ENCODE measurements at regions not wholly inside any gene's neighbourhood (a gene's known extent, or its start where the extent isn't known, plus 50 kb on each side); places are given as distances from the start of the nearest gene placed in this dataset.

DNA sequence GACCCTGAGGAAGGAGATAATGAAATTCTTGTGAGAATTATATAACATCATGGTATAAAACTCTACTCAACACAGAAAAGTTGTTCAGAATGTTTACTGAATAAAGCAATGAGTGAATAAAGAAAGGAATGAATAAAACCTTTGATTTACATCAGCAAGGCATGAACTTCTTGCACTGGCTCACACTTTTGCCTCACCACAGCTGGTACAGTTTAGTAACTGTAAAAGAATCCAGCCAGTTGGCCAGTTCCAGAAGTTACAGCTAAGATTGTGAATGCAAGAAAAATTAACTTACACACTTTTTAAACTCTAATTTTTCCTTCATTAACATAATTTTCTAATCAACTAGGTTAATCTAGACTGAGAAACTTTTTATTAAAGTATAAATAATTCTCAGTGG is 490.9 kb downstream of the NFIB start:
- TF ChIP-seq, protein P1, sequence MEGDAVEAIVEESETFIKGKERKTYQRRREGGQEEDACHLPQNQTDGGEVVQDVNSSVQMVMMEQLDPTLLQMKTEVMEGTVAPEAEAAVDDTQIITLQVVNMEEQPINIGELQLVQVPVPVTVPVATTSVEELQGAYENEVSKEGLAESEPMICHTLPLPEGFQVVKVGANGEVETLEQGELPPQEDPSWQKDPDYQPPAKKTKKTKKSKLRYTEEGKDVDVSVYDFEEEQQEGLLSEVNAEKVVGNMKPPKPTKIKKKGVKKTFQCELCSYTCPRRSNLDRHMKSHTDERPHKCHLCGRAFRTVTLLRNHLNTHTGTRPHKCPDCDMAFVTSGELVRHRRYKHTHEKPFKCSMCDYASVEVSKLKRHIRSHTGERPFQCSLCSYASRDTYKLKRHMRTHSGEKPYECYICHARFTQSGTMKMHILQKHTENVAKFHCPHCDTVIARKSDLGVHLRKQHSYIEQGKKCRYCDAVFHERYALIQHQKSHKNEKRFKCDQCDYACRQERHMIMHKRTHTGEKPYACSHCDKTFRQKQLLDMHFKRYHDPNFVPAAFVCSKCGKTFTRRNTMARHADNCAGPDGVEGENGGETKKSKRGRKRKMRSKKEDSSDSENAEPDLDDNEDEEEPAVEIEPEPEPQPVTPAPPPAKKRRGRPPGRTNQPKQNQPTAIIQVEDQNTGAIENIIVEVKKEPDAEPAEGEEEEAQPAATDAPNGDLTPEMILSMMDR (conservative IDR thresholded peaks at IDR 0.05; ENCODE audit: low read depth in 2 of 2) = no peak
- TF ChIP-seq POLR2AphosphoS5 (IDR thresholded peaks at IDR 0.05; ENCODE audit: low read depth) (no peak), EZH2 (IDR thresholded peaks at IDR 0.05; ENCODE audit: low read depth, unreplicated experiment) (no peak), CREB1 (CRISPR knock-in tag; IDR thresholded peaks at IDR 0.05; ENCODE audit: low read depth) (no peak), EZH2phosphoT487 (IDR thresholded peaks at IDR 0.05; ENCODE audit: unreplicated experiment) (no peak)
- TF ChIP-seq, protein P2, sequence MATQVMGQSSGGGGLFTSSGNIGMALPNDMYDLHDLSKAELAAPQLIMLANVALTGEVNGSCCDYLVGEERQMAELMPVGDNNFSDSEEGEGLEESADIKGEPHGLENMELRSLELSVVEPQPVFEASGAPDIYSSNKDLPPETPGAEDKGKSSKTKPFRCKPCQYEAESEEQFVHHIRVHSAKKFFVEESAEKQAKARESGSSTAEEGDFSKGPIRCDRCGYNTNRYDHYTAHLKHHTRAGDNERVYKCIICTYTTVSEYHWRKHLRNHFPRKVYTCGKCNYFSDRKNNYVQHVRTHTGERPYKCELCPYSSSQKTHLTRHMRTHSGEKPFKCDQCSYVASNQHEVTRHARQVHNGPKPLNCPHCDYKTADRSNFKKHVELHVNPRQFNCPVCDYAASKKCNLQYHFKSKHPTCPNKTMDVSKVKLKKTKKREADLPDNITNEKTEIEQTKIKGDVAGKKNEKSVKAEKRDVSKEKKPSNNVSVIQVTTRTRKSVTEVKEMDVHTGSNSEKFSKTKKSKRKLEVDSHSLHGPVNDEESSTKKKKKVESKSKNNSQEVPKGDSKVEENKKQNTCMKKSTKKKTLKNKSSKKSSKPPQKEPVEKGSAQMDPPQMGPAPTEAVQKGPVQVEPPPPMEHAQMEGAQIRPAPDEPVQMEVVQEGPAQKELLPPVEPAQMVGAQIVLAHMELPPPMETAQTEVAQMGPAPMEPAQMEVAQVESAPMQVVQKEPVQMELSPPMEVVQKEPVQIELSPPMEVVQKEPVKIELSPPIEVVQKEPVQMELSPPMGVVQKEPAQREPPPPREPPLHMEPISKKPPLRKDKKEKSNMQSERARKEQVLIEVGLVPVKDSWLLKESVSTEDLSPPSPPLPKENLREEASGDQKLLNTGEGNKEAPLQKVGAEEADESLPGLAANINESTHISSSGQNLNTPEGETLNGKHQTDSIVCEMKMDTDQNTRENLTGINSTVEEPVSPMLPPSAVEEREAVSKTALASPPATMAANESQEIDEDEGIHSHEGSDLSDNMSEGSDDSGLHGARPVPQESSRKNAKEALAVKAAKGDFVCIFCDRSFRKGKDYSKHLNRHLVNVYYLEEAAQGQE (IDR thresholded peaks at IDR 0.05; ENCODE audit: unreplicated experiment) = no peak

All from GM23338 (cell line).